Thoracic aorta (tissue), 2 donors: ENCODE measurements at regions not wholly inside any gene's neighbourhood (a gene's known extent, or its start where the extent isn't known, plus 50 kb on each side); places are given as distances from the start of the nearest gene placed in this dataset.
"Not testable (repeated sequence)": the region's sequence is repeated elsewhere in the genome, so short reads cannot be mapped to it uniquely, and the experiment has no call there.

ENCODE experiments used
- ATAC-seq: fragments of 150-250 bp; one replicate; pipeline ENCODE4 v1.8.0; 2017; ENCODE audit warnings: low read depth; ENCODE audit not compliant: insufficient number of reproducible peaks, low FRiP score
- DNase-seq: peaks from one replicate; pipeline ENCODE4 v3.0.0-alpha.2; 2020; ENCODE audit warnings: low spot score
- H3K27ac ChIP-seq, 2 donors: fragments of 200-600 bp; sonication (generic); 1 replicate in 1 of 2; 2 replicates in 1 of 2; pipeline ENCODE4 v1.5.1; 2016; ENCODE audit warnings: mild to moderate bottlenecking in 2 of 2, moderate library complexity in 2 of 2
- H3K27me3 ChIP-seq: fragments of 200-600 bp; sonication (generic); replicated peaks from 2 replicates; pipeline ENCODE4 v1.6.0; 2016; ENCODE audit warnings: mild to moderate bottlenecking; ENCODE audit not compliant: insufficient read depth
- H3K36me3 ChIP-seq: fragments of 200-600 bp; sonication (generic); one replicate; pipeline ENCODE4 v1.5.1; 2016
- H3K4me1 ChIP-seq, 2 donors: fragments of 200-600 bp; sonication (generic); 1 replicate in 1 of 2; 2 replicates in 1 of 2; pipeline versions ENCODE4 v1.5.1 to v1.6.0; 2016; ENCODE audit warnings: low read depth in 2 of 2, mild to moderate bottlenecking in 1 of 2; ENCODE audit not compliant: control insufficient read depth in 1 of 2
- H3K4me3 ChIP-seq: fragments of 200-600 bp; sonication (generic); 2 replicates; pipeline ENCODE4 v1.5.1; 2016; ENCODE audit warnings: mild to moderate bottlenecking
- H3K9me3 ChIP-seq: fragments of 200-600 bp; sonication (generic); 2 replicates; pipeline ENCODE4 v1.5.1; 2016
- TF ChIP-seq, protein P1 (sequence below): fragments of 200-600 bp; sonication (generic); IDR thresholded peaks from one replicate; pipeline ENCODE4 v1.5.1; 2019; ENCODE audit warnings: antibody characterized with exemption

DNA sequence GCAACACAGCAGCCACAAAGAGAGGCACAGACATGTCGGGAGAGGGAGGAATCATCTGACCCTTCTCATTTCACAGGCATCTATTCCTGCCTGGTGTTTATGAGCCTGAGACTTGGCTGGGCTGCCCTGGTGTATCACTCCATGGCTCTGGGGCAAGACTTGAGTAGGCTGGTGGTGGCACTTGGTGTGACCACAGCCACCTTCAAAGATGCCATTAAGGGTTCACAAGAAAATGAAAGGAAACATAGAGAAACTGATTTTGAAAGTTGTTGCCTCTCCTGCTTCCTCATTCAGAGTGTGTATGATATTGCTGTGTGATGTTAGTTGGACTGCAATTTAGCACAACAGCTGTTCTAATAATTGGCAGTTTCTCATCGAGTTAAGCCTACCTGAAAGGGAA, 298.8 kb downstream of the FAM72C start:
- ATAC-seq (no peak), DNase-seq (no peak)
- TF ChIP-seq, protein P1, sequence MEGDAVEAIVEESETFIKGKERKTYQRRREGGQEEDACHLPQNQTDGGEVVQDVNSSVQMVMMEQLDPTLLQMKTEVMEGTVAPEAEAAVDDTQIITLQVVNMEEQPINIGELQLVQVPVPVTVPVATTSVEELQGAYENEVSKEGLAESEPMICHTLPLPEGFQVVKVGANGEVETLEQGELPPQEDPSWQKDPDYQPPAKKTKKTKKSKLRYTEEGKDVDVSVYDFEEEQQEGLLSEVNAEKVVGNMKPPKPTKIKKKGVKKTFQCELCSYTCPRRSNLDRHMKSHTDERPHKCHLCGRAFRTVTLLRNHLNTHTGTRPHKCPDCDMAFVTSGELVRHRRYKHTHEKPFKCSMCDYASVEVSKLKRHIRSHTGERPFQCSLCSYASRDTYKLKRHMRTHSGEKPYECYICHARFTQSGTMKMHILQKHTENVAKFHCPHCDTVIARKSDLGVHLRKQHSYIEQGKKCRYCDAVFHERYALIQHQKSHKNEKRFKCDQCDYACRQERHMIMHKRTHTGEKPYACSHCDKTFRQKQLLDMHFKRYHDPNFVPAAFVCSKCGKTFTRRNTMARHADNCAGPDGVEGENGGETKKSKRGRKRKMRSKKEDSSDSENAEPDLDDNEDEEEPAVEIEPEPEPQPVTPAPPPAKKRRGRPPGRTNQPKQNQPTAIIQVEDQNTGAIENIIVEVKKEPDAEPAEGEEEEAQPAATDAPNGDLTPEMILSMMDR = no peak
- Histone ChIP-seq H3K4me1 (no peaks in the 10 kb centered on the region), H3K9me3 (no peaks in the 10 kb centered on the region), H3K27ac (no peak overlapping the region), H3K36me3 (no peaks in the 10 kb centered on the region), H3K27me3 (no peaks in the 10 kb centered on the region), H3K4me3 (no peak overlapping the region)

DNA sequence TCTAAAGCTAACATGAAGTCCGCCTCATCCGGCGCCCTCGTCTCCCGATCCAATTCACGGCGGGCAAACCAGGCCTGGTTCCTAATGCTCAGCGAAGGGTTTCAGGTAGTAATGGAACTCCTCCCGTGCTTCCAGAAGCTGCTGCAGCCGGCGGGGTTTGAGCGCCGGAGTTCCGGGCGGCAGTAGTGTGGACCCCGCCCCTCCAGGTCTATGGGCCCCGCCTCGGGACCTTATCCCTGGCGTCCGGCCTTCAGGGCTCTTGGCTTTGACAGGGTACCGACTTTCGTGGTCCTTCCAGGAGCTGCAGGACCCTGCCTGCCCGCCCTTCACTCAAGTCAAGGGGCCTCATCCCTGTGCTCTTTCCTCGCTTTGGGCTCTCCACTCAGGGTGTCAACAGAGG, 304.1 kb downstream of the FAM72C start:
- no peaks in the 10 kb centered on the region for H3K9me3 ChIP-seq
- H3K27me3 ChIP-seq = no peaks in the 10 kb centered on the region
- no peak overlapping the region for H3K27ac ChIP-seq
- no peak overlapping the region for H3K4me3 ChIP-seq
- TF ChIP-seq, protein P1 = no peak
- H3K36me3 ChIP-seq = no peaks in the 10 kb centered on the region
- no peak for ATAC-seq
- H3K4me1 ChIP-seq = no peaks in the 10 kb centered on the region
- DNase-seq = no peak

DNA sequence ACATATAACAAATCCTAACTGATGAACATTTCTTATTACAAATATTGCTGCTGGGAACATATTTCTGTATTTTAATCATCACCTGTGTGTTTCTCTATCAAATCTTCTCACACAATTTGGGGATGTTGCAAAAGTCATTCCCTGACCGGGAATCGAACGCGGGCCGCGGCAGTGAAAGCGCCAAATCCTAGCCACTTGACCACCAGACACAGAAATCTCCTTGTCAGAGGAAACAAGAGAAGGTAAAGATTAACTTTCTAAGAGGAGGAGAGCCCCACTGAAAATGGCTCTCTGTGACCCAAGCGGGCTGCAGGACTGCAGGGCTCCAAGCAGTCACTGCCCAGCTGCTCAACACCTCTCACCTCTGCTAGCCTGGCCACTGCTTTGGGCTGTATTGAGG, 304.9 kb downstream of the FAM72C start:
- H3K4me3 ChIP-seq = no peak overlapping the region
- TF ChIP-seq, protein P1 = no peak
- no peaks in the 10 kb centered on the region for H3K27me3 ChIP-seq
- no peaks in the 10 kb centered on the region for H3K4me1 ChIP-seq
- ATAC-seq = no peak
- no peak for DNase-seq
- H3K27ac ChIP-seq = no peak overlapping the region
- H3K36me3 ChIP-seq = no peaks in the 10 kb centered on the region
- no peaks in the 10 kb centered on the region for H3K9me3 ChIP-seq

DNA sequence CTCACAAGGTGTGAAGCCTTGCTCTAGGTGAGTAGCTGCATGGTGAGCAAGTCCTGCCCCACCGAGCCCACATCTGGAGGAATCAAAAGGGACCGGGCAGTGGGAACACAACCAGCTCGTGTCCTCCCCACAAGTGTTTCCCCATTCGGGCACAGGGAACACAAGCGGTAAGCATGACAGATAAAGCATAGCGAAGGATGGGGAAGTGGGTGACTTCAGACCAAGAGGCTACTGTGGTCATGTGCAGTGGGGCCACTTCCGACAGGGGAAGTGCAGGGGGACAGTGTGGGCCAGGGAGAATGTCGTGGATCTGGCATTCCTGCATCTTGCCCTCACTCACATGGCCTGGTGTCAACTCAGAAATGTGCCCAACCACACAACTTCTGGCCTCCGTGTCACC, 306.2 kb downstream of the FAM72C start:
- Histone ChIP-seq H3K9me3 (no peaks in the 10 kb centered on the region), H3K4me3 (no peak overlapping the region), H3K27me3 (no peaks in the 10 kb centered on the region), H3K4me1 (peaks cover 0 to 5% of the 10 kb centered on the region in 2 donors), H3K36me3 (no peaks in the 10 kb centered on the region), H3K27ac (no peak overlapping the region)
- ATAC-seq (no peak), DNase-seq (no peak)
- TF ChIP-seq, protein P1 = no peak

DNA sequence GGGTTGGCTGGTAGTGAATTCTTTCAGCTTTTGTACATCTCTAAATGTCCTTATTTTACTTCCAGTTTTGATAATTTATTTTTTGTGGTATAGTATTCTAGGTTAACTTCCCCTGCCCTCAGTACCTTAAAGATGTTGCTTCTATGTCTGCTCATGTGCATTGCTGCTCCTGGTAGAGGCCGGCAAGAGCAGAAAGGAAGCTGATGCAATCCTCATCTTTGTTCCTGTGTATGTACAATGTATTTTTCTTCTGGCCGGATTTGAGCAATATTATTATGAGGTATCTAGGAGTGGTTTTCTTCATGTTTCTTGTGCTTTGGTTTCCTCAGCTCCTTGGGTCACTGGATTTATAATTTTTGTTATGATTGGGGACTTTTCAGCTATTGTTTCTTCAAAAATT, 308.7 kb downstream of the FAM72C start:
- H3K4me1 ChIP-seq, DNase-seq, ATAC-seq, H3K36me3 ChIP-seq, H3K27ac ChIP-seq, H3K4me3 ChIP-seq, H3K9me3 ChIP-seq, H3K27me3 ChIP-seq: not testable (repeated sequence)

DNA sequence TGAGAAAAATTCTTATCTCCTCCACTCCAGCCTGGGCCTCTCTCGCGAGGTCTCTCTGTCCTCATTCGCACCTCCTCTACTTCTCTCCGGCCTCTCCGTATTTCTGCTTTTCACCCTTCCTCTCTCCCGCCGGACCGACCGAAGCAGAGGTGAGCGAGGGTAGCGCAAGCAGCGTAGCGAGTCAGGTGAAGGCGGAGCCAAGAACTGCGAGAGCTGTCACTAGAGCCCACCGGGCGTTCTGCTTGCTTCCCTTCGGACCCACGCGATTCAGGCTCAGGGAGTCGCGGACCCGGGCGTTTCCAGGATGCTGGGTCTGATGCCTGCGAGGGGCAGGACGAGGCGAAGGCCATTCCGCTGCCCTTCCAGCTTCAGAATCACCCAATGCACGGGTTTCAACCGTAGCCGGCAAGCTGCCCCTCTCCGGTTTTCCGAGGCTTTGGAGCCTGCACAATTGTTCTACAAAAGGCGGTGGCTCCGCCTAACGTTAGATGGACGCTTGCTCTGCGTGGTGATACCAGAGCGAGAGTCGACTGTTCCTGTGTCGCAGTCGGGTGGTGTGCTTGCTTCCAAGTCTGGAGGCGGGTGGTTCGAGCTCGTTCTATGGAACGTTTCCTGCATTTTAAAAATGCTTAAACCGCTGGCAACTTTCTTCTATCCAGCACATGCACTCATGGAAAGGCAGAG, 310.2 kb downstream of the FAM72C start:
- Histone ChIP-seq H3K27ac (no peak overlapping the region), H3K27me3 (no peaks in the 10 kb centered on the region), H3K9me3 (no peaks in the 10 kb centered on the region), H3K4me3 (peak overlapping the region; percentile 44), H3K36me3 (no peaks in the 10 kb centered on the region), H3K4me1 (peaks cover 0 to 5% of the 10 kb centered on the region in 2 donors)
- no peak for ATAC-seq
- DNase-seq = no peak
- TF ChIP-seq, protein P1 = no peak
